Upper lobe of left lung (tissue), 6 donors: ENCODE measurements at regions not wholly inside any gene's neighbourhood (a gene's known extent, or its start where the extent isn't known, plus 50 kb on each side); places are given as distances from the start of the nearest gene placed in this dataset.

Experiments
- ATAC-seq, 2 donors: fragments of 200-7000 bp; cut with Tn5 transposase; one replicate each; pipeline ENCODE4 v1.9.1; 2022; ENCODE audit warnings: mild to moderate bottlenecking in 2 of 2, moderate library complexity in 2 of 2; ENCODE audit not compliant: low FRiP score in 2 of 2
- DNase-seq, 2 donors: peaks; one replicate each; pipeline ENCODE4 v3.0.0-alpha.2; 2019 to 2020
- H3K27ac ChIP-seq, 4 donors: fragments of 200-600 bp; sonication (generic); one replicate each; pipeline ENCODE4 v1.5.1; 2016 to 2019
- H3K27me3 ChIP-seq, 4 donors: fragments of 200-600 bp; sonication (generic); one replicate each; pipeline ENCODE4 v1.5.1; 2017 to 2019
- H3K36me3 ChIP-seq, 4 donors: fragments of 200-600 bp; sonication (generic); one replicate each; pipeline ENCODE4 v1.5.1; 2016 to 2019
- H3K4me1 ChIP-seq, 4 donors: fragments of 200-600 bp; sonication (generic); one replicate each; pipeline ENCODE4 v1.5.1; 2018 to 2019
- H3K4me3 ChIP-seq, 4 donors: fragments of 200-600 bp; sonication (generic); one replicate each; pipeline ENCODE4 v1.5.1; 2017 to 2019; ENCODE audit warnings: mild to moderate bottlenecking in 2 of 4, moderate library complexity in 1 of 4
- H3K9me3 ChIP-seq, 4 donors: fragments of 200-600 bp; sonication (generic); one replicate each; pipeline ENCODE4 v1.5.1; 2018 to 2019
- CTCF ChIP-seq, 6 experiments: fragments of 450-650 bp in 4 of 6; fragments of 200-600 bp in 2 of 6; sonication (generic) in 2 of 6; IDR thresholded peaks; one replicate each; pipeline ENCODE4 v1.5.1; 2016 to 2019; ENCODE audit warnings: antibody characterized with exemption in 6 of 6
- EP300 ChIP-seq, 4 donors: sonication (generic); formaldehyde crosslinking; IDR thresholded peaks; one replicate each; pipeline ENCODE4 v1.5.1; 2017; ENCODE audit warnings: antibody characterized with exemption in 4 of 4, control low read depth in 2 of 4
- POLR2A ChIP-seq, 4 donors: fragments of 450-650 bp; IDR thresholded peaks; one replicate each; pipeline ENCODE4 v1.5.1; 2016 to 2017; ENCODE audit warnings: antibody characterized with exemption in 4 of 4, mild to moderate bottlenecking in 2 of 4
- POLR2AphosphoS5 ChIP-seq, 2 donors: sonication (generic); formaldehyde crosslinking; IDR thresholded peaks; one replicate each; pipeline ENCODE4 v1.5.1; 2017; ENCODE audit warnings: antibody characterized with exemption in 2 of 2
- WGBS, 2 donors: methylation state at CpG; one replicate each; pipeline ENCODE4 v1.1.5; 2017 to 2018; 5-methylcytosine and 5-hydroxymethylcytosine counted together
- donor health status: DM: no; HTN: no; CAD: no; lungs with moderate emphysema.
- donor health status: DM: no; HTN: yes; CAD: no; lungs with severe emphysema.

GRCh38 chr11:57971272-57972012 is 52.2 kb upstream of the OR9Q1 start:
- Histone ChIP-seq H3K27ac (no peak overlapping the region), H3K9me3 (no peaks in the 10 kb centered on the region), H3K4me3 (no peak overlapping the region), H3K4me1 (no peaks in the 10 kb centered on the region), H3K27me3 (no peaks in the 10 kb centered on the region), H3K36me3 (no peaks in the 10 kb centered on the region)
- DNase-seq = no peak
- no peak for TF ChIP-seq POLR2AphosphoS5 (IDR thresholded peaks at IDR 0.05)
- TF ChIP-seq POLR2A (IDR thresholded peaks at IDR 0.05) = no peak
- no peak for TF ChIP-seq EP300 (IDR thresholded peaks at IDR 0.05)
- no peak for TF ChIP-seq CTCF (IDR thresholded peaks at IDR 0.05)
- ATAC-seq = no peak
- WGBS, 2 donors = 73 to 85% methylated on average over 6 of the region's 6 CpGs

GRCh38 chr11:57972013-57972367 is 51.7 kb upstream of the OR9Q1 start:
- ATAC-seq (no peak), DNase-seq (no peak)
- Histone ChIP-seq H3K9me3 (no peaks in the 10 kb centered on the region), H3K4me1 (no peaks in the 10 kb centered on the region), H3K27me3 (no peaks in the 10 kb centered on the region), H3K27ac (no peak overlapping the region), H3K4me3 (no peak overlapping the region), H3K36me3 (no peaks in the 10 kb centered on the region)
- no peak for TF ChIP-seq POLR2AphosphoS5 (IDR thresholded peaks at IDR 0.05)
- TF ChIP-seq POLR2A (IDR thresholded peaks at IDR 0.05) = no peak
- TF ChIP-seq CTCF (IDR thresholded peaks at IDR 0.05) = no peak
- no peak for TF ChIP-seq EP300 (IDR thresholded peaks at IDR 0.05)
- 41 to 61% methylated on average over 2 of the region's 2 CpGs for WGBS, 2 donors
